Myocyte (in vitro differentiated cells): ENCODE measurements at regions not wholly inside any gene's neighbourhood (a gene's known extent, or its start where the extent isn't known, plus 50 kb on each side); places are given as distances from the start of the nearest gene placed in this dataset.
"Not testable (repeated sequence)": the region's sequence is repeated elsewhere in the genome, so short reads cannot be mapped to it uniquely, and the experiment has no call there.

ENCODE experiments used
- DNase-seq: peaks from one replicate; pipeline ENCODE4 v3.0.0-alpha.2; 2012; ENCODE audit warnings: low read depth

GRCh38 chr14:99995700-99996356, 69.4 kb upstream of the EVL start:
- DNase-seq, result no peak

GRCh38 chr14:99996951-99997571, 68.2 kb upstream of the EVL start:
- DNase-seq, result no peak

GRCh38 chr14:100000398-100000797, 64.8 kb upstream of the EVL start:
- DNase-seq, result not testable (repeated sequence)

GRCh38 chr14:100004392-100004791, 60.8 kb upstream of the EVL start:
- no peak for DNase-seq

- no peak for DNase-seq
These were observed 58.0 kb upstream of the EVL start for GRCh38 chr14:100007254-100007653.

- DNase-seq, result not testable (repeated sequence)
These were observed 55.4 kb upstream of the EVL start for GRCh38 chr14:100009802-100010201.

- DNase-seq, result no peak
These were observed 54.5 kb upstream of the EVL start for GRCh38 chr14:100010679-100011078.

- DNase-seq, result no peak
These were observed 53.4 kb upstream of the EVL start for GRCh38 chr14:100011628-100012325.

- peak; percentile 63 for DNase-seq
These were observed 52.5 kb upstream of the EVL start for GRCh38 chr14:100012478-100013327.

GRCh38 chr14:100015251-100015655, 50.0 kb upstream of the EVL start:
- DNase-seq, result no peak
